ENCODE measurements at regions not wholly inside any gene's neighbourhood (a gene's known extent, or its start where the extent isn't known, plus 50 kb on each side); places are given as distances from the start of the nearest gene placed in this dataset.

DNA sequence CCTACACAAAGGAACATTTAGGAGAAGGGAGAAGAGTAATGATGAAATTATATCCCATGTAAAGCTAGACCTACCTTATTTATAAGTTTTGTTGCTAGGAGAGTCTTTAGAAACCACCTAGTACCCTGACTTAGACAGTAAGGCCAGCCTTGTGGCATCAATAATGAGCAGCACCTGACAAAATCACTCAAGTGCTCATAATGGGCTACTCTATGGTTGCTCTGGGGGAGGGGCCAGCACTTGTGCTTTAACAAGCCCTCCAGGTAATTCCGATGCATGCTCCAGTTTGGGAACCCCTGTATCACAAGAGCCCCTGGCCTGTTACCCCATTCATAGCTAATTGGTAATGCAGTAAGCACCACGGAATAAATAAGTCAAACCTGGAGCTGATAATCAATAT is 102.9 kb upstream of the ALK start:
- TF ChIP-seq, protein P1, sequence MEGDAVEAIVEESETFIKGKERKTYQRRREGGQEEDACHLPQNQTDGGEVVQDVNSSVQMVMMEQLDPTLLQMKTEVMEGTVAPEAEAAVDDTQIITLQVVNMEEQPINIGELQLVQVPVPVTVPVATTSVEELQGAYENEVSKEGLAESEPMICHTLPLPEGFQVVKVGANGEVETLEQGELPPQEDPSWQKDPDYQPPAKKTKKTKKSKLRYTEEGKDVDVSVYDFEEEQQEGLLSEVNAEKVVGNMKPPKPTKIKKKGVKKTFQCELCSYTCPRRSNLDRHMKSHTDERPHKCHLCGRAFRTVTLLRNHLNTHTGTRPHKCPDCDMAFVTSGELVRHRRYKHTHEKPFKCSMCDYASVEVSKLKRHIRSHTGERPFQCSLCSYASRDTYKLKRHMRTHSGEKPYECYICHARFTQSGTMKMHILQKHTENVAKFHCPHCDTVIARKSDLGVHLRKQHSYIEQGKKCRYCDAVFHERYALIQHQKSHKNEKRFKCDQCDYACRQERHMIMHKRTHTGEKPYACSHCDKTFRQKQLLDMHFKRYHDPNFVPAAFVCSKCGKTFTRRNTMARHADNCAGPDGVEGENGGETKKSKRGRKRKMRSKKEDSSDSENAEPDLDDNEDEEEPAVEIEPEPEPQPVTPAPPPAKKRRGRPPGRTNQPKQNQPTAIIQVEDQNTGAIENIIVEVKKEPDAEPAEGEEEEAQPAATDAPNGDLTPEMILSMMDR (conservative IDR thresholded peaks at IDR 0.05 in 1 of 2, IDR thresholded peaks at IDR 0.05 in 1 of 2; ENCODE audit: low read depth in 1 of 2, low read length in 2 of 2) = no peak
- TF ChIP-seq EZH2 (IDR thresholded peaks at IDR 0.05; ENCODE audit: low read length, missing control alignments) = no peak
